GM13977 (cell line): ENCODE measurements at regions not wholly inside any gene's neighbourhood (a gene's known extent, or its start where the extent isn't known, plus 50 kb on each side); places are given as distances from the start of the nearest gene placed in this dataset.
A peak's percentile ranks its signal among the peaks of the same experiment; 100 is the strongest.

Experiments
- DNase-seq: peaks from one replicate; pipeline ENCODE4 v3.0.0; 2012; ENCODE audit warnings: low spot score
- in situ Hi-C: fragments of 300-500 bp; cut with MboI; formaldehyde crosslinking; loops from one replicate; pipeline ENCODE4 v1.12.0; 2022; ENCODE audit warnings: low sequenced_read_pairs, low pct_unique_long_range_greater_than_20kb, mixed read lengths, inconsistent platforms; ENCODE audit not compliant: unreplicated experiment
- TF ChIP-seq, protein P1 (sequence below): IDR thresholded peaks from 2 replicates; pipeline ENCODE4 v1.5.1; 2012; ENCODE audit warnings: mild to moderate bottlenecking, control low read depth; ENCODE audit not compliant: insufficient read depth; ENCODE audit errors: extremely low read depth, missing control alignments

DNA sequence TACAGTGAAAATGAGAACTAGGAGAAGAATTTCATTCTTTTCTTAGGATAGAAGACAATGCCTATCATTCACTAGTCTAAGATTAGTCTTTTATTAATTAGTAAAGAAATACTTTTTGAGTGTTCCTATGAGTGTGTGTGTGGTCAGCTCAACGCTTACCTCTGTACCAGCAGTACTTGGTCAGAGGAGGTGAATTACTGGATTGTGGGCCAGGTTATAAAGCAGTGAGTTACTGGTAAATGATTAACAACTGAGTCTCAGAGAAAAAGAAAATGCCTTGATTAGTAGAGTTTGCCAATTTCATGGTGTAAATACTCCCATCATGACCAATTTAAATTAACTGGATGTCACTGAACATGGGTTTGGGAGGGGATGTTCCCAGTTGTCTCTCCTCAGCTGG, 444.6 kb downstream of the STIM2 start:
- TF ChIP-seq, protein P1, sequence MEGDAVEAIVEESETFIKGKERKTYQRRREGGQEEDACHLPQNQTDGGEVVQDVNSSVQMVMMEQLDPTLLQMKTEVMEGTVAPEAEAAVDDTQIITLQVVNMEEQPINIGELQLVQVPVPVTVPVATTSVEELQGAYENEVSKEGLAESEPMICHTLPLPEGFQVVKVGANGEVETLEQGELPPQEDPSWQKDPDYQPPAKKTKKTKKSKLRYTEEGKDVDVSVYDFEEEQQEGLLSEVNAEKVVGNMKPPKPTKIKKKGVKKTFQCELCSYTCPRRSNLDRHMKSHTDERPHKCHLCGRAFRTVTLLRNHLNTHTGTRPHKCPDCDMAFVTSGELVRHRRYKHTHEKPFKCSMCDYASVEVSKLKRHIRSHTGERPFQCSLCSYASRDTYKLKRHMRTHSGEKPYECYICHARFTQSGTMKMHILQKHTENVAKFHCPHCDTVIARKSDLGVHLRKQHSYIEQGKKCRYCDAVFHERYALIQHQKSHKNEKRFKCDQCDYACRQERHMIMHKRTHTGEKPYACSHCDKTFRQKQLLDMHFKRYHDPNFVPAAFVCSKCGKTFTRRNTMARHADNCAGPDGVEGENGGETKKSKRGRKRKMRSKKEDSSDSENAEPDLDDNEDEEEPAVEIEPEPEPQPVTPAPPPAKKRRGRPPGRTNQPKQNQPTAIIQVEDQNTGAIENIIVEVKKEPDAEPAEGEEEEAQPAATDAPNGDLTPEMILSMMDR: no peak
- DNase-seq: no peak
- in situ Hi-C loops: no loop called here

- in situ Hi-C loops: no loop called here
- no peak for DNase-seq
Measured at GRCh38 chr4:27308379-27308778, 447.7 kb downstream of the STIM2 start.

DNA sequence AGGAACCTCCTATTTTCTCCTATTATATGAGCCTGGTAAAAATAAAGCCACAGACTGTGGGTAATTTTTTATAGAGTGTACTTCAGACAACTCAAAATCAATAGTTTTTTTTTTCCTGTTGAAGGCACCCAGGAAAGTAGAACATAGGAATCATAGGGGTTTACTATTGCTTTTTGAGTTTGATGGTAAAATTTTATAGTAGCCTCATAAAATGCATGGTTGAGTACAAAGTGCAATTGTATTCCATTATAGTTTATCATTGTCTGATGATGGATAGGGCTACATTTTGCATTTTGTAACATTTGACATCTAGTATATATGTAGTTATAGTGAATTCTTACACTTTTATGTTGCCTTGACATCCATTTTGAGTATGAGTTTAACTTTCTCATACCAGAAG, 455.0 kb downstream of the STIM2 start:
- TF ChIP-seq, protein P1: no peak
- in situ Hi-C loops: no loop called here

More at GRCh38 chr4:27308379-27308778, 447.7 kb downstream of the STIM2 start:
- TF ChIP-seq, protein P1: no peak

GRCh38 chr4:27316176-27316575, 455.5 kb downstream of the STIM2 start:
- TF ChIP-seq, protein P1: no peak
- no peak for DNase-seq
- in situ Hi-C loops: no loop called here

More for the DNA sequence above, 455.0 kb downstream of the STIM2 start:
- DNase-seq: no peak

DNA sequence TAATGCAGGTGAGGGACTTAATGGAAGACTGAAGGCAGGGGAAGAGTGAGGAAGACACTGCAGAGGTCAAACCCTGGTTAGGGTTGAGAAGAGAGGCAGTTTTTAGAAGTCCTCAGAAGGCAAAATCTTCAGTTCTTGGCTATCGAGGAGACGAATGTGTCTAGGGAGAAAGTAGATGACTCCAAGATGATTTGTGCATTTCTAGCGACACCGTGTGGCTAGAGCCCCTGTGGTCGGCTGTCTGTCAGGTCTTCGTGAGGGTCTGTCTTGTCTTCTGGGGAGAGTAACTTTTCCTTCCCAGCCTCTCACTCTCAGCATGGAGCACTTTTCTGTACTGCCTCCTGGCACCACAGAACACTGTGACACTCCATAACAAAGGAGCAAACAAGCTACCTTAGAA, 458.1 kb downstream of the STIM2 start:
- TF ChIP-seq, protein P1: peak; percentile 37
- peak; percentile 14 for DNase-seq
- in situ Hi-C loops: no loop called here

- in situ Hi-C loops: no loop called here
- TF ChIP-seq, protein P1: no peak
- no peak for DNase-seq
Measured at GRCh38 chr4:27326991-27327390, 466.4 kb downstream of the STIM2 start.
